Endothelial cell of umbilical vein (primary cell): ENCODE measurements at regions not wholly inside any gene's neighbourhood (a gene's known extent, or its start where the extent isn't known, plus 50 kb on each side); places are given as distances from the start of the nearest gene placed in this dataset.

Experiments
- BruUV-seq: library from RNA; stranded (reverse); fragments of 400-500 nt; replicated peaks from 2 replicates; lab custom pipeline; 2021; lab: Mats Ljungman, UMichigan
- CTCF ChIA-PET: fragments of 300-600, 350-600 bp; sonication (Branson Sonifier 250); formaldehyde crosslinking; loops from one replicate; lab custom pipeline; 2021; ENCODE audit warnings: antibody characterized with exemption, inconsistent platforms; lab: Charles Lee
- POLR2A ChIA-PET: fragments of 300-600, 350-600 bp; sonication (Branson Sonifier 250); formaldehyde crosslinking; loops from one replicate; lab custom pipeline; 2021; ENCODE audit warnings: antibody characterized with exemption, inconsistent platforms; lab: Charles Lee
- DNase-seq: peaks from one replicate; pipeline ENCODE4 v3.0.0-alpha.2; 2011; ENCODE audit warnings: low read depth, low spot score
- FAIRE-seq: peaks from 2 replicates; lab custom pipeline; 2011; peaks lifted over from hg19 to GRCh38; lab: Jason Lieb, UNC
- H2AFZ ChIP-seq: 2 replicates; pipeline ENCODE4 v1.6.0; 2012; ENCODE audit warnings: low read depth, low read length, control low read depth, inconsistent platforms
- H3K27ac ChIP-seq: 2 replicates; pipeline ENCODE4 v1.5.1; 2011; ENCODE audit warnings: low read depth, mild to moderate bottlenecking, control low read depth, low read length, moderate library complexity; ENCODE audit not compliant: insufficient read depth
- H3K27me3 ChIP-seq, 2 experiments: 2 replicates each; pipeline versions ENCODE4 v1.6.0 to v1.6.1; 2011; ENCODE audit warnings: low read length in 2 of 2, mixed read lengths in 1 of 2; ENCODE audit not compliant: control insufficient read depth in 2 of 2, insufficient read depth in 2 of 2
- H3K36me3 ChIP-seq, 2 experiments: 2 replicates in 1 of 2; 3 replicates in 1 of 2; pipeline ENCODE4 v1.5.1; 2011; ENCODE audit warnings: low read length in 2 of 2, mild to moderate bottlenecking in 1 of 2, moderate library complexity in 1 of 2; ENCODE audit not compliant: control insufficient read depth in 2 of 2, insufficient read depth in 2 of 2; ENCODE audit errors: extremely low read depth in 1 of 2
- H3K4me1 ChIP-seq: 3 replicates; pipeline ENCODE4 v1.5.1; 2011; ENCODE audit warnings: mild to moderate bottlenecking, low read length; ENCODE audit not compliant: control insufficient read depth, insufficient read depth; ENCODE audit errors: extremely low read depth
- H3K4me2 ChIP-seq: 2 replicates; pipeline ENCODE4 v1.6.1; 2011; ENCODE audit warnings: low read length, control low read depth, mixed read lengths; ENCODE audit not compliant: insufficient read depth
- H3K4me3 ChIP-seq, 3 experiments: fragments of 200-600 bp in 1 of 3; sonication (generic), shearing (Covaris generic) in 1 of 3; replicated peaks in 1 of 3; 2 replicates each; pipeline ENCODE4 v1.5.1; 2011 to 2016; ENCODE audit warnings: control low read depth in 3 of 3, low read length in 3 of 3, mild to moderate bottlenecking in 2 of 3, inconsistent platforms in 1 of 3, low read depth in 1 of 3, moderate library complexity in 1 of 3; ENCODE audit not compliant: insufficient read depth in 1 of 3
- H3K79me2 ChIP-seq: 2 replicates; pipeline ENCODE4 v1.6.0; 2012; ENCODE audit warnings: low read length, inconsistent platforms; ENCODE audit not compliant: control insufficient read depth, insufficient read depth
- H3K9ac ChIP-seq: replicated peaks from 2 replicates; pipeline ENCODE3; 2011; ENCODE audit warnings: low read length, control low read depth; ENCODE audit not compliant: insufficient read depth; ENCODE audit errors: extremely low read depth
- H3K9me1 ChIP-seq: replicated peaks from 3 replicates; pipeline ENCODE4 v1.6.0; 2011; ENCODE audit warnings: mild to moderate bottlenecking, low read length; ENCODE audit not compliant: control insufficient read depth, insufficient read depth; ENCODE audit errors: extremely low read depth
- H3K9me3 ChIP-seq: replicated peaks from 2 replicates; pipeline ENCODE4 v1.5.1; 2012; ENCODE audit warnings: low read length, inconsistent platforms; ENCODE audit not compliant: control insufficient read depth, insufficient read depth
- H4K20me1 ChIP-seq: replicated peaks from 2 replicates; pipeline ENCODE3; 2011; ENCODE audit warnings: mild to moderate bottlenecking, low read length; ENCODE audit not compliant: control insufficient read depth, insufficient read depth; ENCODE audit errors: extremely low read depth
- EZH2 ChIP-seq: IDR thresholded peaks from 2 replicates; pipeline ENCODE4 v1.6.1; 2012; ENCODE audit warnings: borderline replicate concordance, low read depth, mild to moderate bottlenecking, moderate library complexity, low read length, inconsistent platforms; ENCODE audit not compliant: severe bottlenecking
- FOS ChIP-seq: IDR thresholded peaks from 2 replicates; pipeline ENCODE4 v1.6.1; 2011; ENCODE audit warnings: mild to moderate bottlenecking, low read length, moderate library complexity, borderline replicate concordance; ENCODE audit not compliant: insufficient read depth
- GATA2 ChIP-seq: IDR thresholded peaks from 2 replicates; pipeline ENCODE4 v1.7.0; 2011; ENCODE audit warnings: low read depth, mild to moderate bottlenecking, moderate library complexity, mixed read lengths, low read length; ENCODE audit not compliant: insufficient read length, insufficient read depth
- JUN ChIP-seq: IDR thresholded peaks from 2 replicates; pipeline ENCODE4 v1.6.1; 2011; ENCODE audit warnings: borderline replicate concordance, low read depth; ENCODE audit not compliant: insufficient read length, insufficient read depth
- MAX ChIP-seq: IDR thresholded peaks from 2 replicates; pipeline ENCODE4 v1.6.1; 2011; ENCODE audit not compliant: insufficient read depth, insufficient read length
- MYC ChIP-seq: IDR thresholded peaks from one replicate; pipeline ENCODE4 v1.6.1; 2011; ENCODE audit warnings: mild to moderate bottlenecking, low read depth, low read length
- POLR2A ChIP-seq: IDR thresholded peaks from 2 replicates; pipeline ENCODE4 v1.6.1; 2012; ENCODE audit warnings: low read depth, mild to moderate bottlenecking, control low read depth, low read length
- POLR2AphosphoS5 ChIP-seq: IDR thresholded peaks from 2 replicates; pipeline ENCODE4 v1.6.1; 2012; ENCODE audit warnings: low read depth, mild to moderate bottlenecking, control low read depth, low read length, moderate library complexity; ENCODE audit not compliant: insufficient read depth
- dilution Hi-C: fragments of 300-500 bp; cut with MboI; formaldehyde crosslinking; loops from one replicate; pipeline ENCODE4 v1.15.0; 2019; ENCODE audit warnings: low sequenced_read_pairs; ENCODE audit not compliant: extremely low pct_ligation_motif_present
- intact Hi-C: fragments of 100-400 bp; cut with micrococcal nuclease; formaldehyde crosslinking; loops from one replicate; pipeline ENCODE4 v1.10.0; 2022
- TF ChIP-seq, protein P1 (sequence below), 2 donors: IDR thresholded peaks; 1 replicate in 1 of 2; 2 replicates in 1 of 2; pipeline ENCODE4 v1.5.1; 2011; ENCODE audit warnings: low read length in 2 of 2, mild to moderate bottlenecking in 2 of 2, moderate library complexity in 2 of 2, control low read depth in 1 of 2, inconsistent platforms in 1 of 2, low read depth in 1 of 2; ENCODE audit not compliant: insufficient read depth in 1 of 2; ENCODE audit errors: extremely low read depth in 1 of 2

- no peaks in the 10 kb centered on the region for H3K4me1 ChIP-seq
- H3K4me3 ChIP-seq: no peak overlapping the region
- no peak overlapping the region for H3K9ac ChIP-seq
- no peak overlapping the region for H3K27ac ChIP-seq
- TF ChIP-seq EZH2 (no peak), MYC (no peak), MAX (no peak), JUN (no peak)
- H4K20me1 ChIP-seq: no peaks in the 10 kb centered on the region
- dilution Hi-C loops: no loop called here
- no peak overlapping the region for H3K4me2 ChIP-seq
- H3K9me3 ChIP-seq: no peaks in the 10 kb centered on the region
- CTCF ChIA-PET: no interaction called here
- intact Hi-C loops: no loop called here
- no peak overlapping the region for H2AFZ ChIP-seq
- no peaks in the 10 kb centered on the region for H3K9me1 ChIP-seq
- no TSS peak for BruUV-seq
- FAIRE-seq: no peak
- POLR2A ChIA-PET: no interaction called here
- no peaks in the 10 kb centered on the region for H3K27me3 ChIP-seq
- no peaks in the 10 kb centered on the region for H3K36me3 ChIP-seq
- DNase-seq: no peak
- no peaks in the 10 kb centered on the region for H3K79me2 ChIP-seq
These were observed 179.8 kb downstream of the HAO1 start for GRCh38 chr20:7760247-7761031.

DNA sequence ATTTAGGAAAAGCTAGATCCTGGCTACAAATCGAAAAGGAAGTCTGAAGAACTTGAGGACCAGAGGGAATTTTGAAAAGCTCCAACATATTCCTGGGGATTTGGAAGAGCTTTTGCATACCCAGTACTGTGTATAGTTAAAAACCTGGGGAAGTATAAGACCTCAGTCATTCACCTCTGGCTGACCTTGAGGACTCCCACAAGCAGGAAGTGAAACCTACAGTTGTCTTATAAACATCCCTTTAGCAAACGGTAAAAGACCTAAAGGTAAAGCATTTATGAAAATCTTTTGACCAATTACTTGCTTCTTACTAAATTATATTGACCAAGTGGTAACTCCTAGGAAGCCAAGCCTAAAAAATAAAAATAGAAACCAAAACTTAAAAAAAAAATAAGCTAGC is 175.0 kb downstream of the HAO1 start:
- no TSS peak for BruUV-seq
- Histone ChIP-seq H3K9ac (no peak overlapping the region), H3K9me1 (no peaks in the 10 kb centered on the region), H3K4me1 (no peaks in the 10 kb centered on the region), H3K36me3 (no peaks in the 10 kb centered on the region), H4K20me1 (no peaks in the 10 kb centered on the region), H3K27ac (no peak overlapping the region), H2AFZ (no peak overlapping the region), H3K9me3 (no peaks in the 10 kb centered on the region), H3K4me2 (no peak overlapping the region), H3K79me2 (no peaks in the 10 kb centered on the region), H3K27me3 (no peaks in the 10 kb centered on the region), H3K4me3 (no peak overlapping the region)
- ChIA-PET POLR2A (no interaction called here), CTCF (interaction anchor here (1.1 to 1.4 kb wide), 4 partner anchors 11 to 174 kb away, joined by 3 to 4 read pairs (median 3); no protein-coding TSS in a partner anchor)
- DNase-seq (no peak), FAIRE-seq (no peak)
- TF ChIP-seq JUN (no peak), POLR2AphosphoS5 (no peak), GATA2 (no peak), FOS (no peak), POLR2A (no peak), EZH2 (no peak), MAX (no peak), MYC (no peak)
- TF ChIP-seq, protein P1, sequence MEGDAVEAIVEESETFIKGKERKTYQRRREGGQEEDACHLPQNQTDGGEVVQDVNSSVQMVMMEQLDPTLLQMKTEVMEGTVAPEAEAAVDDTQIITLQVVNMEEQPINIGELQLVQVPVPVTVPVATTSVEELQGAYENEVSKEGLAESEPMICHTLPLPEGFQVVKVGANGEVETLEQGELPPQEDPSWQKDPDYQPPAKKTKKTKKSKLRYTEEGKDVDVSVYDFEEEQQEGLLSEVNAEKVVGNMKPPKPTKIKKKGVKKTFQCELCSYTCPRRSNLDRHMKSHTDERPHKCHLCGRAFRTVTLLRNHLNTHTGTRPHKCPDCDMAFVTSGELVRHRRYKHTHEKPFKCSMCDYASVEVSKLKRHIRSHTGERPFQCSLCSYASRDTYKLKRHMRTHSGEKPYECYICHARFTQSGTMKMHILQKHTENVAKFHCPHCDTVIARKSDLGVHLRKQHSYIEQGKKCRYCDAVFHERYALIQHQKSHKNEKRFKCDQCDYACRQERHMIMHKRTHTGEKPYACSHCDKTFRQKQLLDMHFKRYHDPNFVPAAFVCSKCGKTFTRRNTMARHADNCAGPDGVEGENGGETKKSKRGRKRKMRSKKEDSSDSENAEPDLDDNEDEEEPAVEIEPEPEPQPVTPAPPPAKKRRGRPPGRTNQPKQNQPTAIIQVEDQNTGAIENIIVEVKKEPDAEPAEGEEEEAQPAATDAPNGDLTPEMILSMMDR (IDR thresholded peaks at IDR 0.05; ENCODE audit: extremely low read depth in 1 of 2, insufficient read depth in 1 of 2, low read depth in 1 of 2, low read length in 2 of 2): no peak
- dilution Hi-C loops: no loop called here
- intact Hi-C loops: no loop called here
